Lower leg skin (tissue), 4 donors: ENCODE measurements at regions not wholly inside any gene's neighbourhood (a gene's known extent, or its start where the extent isn't known, plus 50 kb on each side); places are given as distances from the start of the nearest gene placed in this dataset.

Experiments
- DNase-seq, 2 donors: peaks; one replicate each; pipeline ENCODE4 v3.0.0-alpha.2; 2019; ENCODE audit warnings: low spot score in 2 of 2
- H3K4me3 ChIP-seq: fragments of 200-600 bp; sonication (generic); 2 replicates; pipeline ENCODE4 v1.5.1; 2017; ENCODE audit warnings: mild to moderate bottlenecking, low read depth; ENCODE audit not compliant: poor library complexity, severe bottlenecking
- POLR2A ChIP-seq, 2 donors: fragments of 450-650 bp; IDR thresholded peaks; one replicate each; pipeline ENCODE4 v1.6.1; 2016 to 2017; ENCODE audit warnings: antibody characterized with exemption in 2 of 2, mild to moderate bottlenecking in 1 of 2, moderate library complexity in 1 of 2
- WGBS, 2 donors: methylation state at CpG; one replicate each; pipeline ENCODE4 v1.1.5; 2018; 5-methylcytosine and 5-hydroxymethylcytosine counted together
- intact Hi-C: fragments of 100-400 bp; cut with DNase I; formaldehyde crosslinking; loops from one replicate; pipeline ENCODE4 v1.15.0; 2023; ENCODE audit warnings: low total_unique reads
- TF ChIP-seq, protein P1 (sequence below), 3 donors: fragments of 450-650 bp; IDR thresholded peaks; one replicate each; pipeline ENCODE4 v1.5.1; 2016; ENCODE audit warnings: antibody characterized with exemption in 3 of 3, mild to moderate bottlenecking in 3 of 3, moderate library complexity in 2 of 3

DNA sequence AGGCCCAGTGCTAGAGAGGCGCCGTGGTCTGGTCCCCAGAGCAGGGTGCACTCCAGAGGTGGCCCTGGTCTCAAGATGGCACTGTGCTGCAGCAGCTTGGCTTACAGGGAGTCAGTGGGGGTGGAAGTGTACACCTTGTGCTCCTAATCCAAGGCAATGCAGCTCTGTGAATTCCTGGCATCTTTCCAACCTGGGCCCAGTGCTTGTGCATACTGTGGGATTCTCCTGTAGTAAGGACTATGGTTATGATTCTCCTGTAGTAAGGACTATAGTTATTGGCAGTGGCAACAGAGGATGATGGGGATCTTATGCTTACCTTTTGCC, 616.7 kb upstream of the REG3G start:
- intact Hi-C loops = no loop called here
- TF ChIP-seq, protein P1, sequence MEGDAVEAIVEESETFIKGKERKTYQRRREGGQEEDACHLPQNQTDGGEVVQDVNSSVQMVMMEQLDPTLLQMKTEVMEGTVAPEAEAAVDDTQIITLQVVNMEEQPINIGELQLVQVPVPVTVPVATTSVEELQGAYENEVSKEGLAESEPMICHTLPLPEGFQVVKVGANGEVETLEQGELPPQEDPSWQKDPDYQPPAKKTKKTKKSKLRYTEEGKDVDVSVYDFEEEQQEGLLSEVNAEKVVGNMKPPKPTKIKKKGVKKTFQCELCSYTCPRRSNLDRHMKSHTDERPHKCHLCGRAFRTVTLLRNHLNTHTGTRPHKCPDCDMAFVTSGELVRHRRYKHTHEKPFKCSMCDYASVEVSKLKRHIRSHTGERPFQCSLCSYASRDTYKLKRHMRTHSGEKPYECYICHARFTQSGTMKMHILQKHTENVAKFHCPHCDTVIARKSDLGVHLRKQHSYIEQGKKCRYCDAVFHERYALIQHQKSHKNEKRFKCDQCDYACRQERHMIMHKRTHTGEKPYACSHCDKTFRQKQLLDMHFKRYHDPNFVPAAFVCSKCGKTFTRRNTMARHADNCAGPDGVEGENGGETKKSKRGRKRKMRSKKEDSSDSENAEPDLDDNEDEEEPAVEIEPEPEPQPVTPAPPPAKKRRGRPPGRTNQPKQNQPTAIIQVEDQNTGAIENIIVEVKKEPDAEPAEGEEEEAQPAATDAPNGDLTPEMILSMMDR (IDR thresholded peaks at IDR 0.05) = no peak
- no peak for TF ChIP-seq POLR2A (IDR thresholded peaks at IDR 0.05)
- 100% methylated on average over 2 of the region's 2 CpGs for WGBS, 2 donors
- H3K4me3 ChIP-seq = no peak overlapping the region
- DNase-seq = no peak

DNA sequence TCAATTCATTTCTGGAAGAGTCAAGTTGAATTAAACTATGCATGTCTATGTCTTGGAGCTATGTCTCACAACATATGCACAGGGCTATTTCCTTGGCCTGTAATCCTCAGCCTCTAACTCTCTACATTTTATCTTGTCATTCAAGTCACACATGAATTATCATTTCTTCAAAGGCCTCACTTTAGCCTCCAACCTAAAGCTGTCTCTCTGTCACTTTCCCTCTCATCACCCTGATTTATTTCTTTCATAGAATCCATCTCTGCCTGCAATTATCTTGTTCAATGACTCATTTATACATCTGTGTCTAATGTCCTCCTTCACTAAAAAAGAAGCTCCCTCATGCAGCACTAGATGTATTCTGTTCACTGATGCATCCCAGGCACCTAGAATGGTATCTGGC, 614.2 kb upstream of the REG3G start:
- TF ChIP-seq POLR2A (IDR thresholded peaks at IDR 0.05) = no peak
- TF ChIP-seq, protein P1 (IDR thresholded peaks at IDR 0.05) = no peak
- no peak overlapping the region for H3K4me3 ChIP-seq
- no peak for DNase-seq
- intact Hi-C loops = no loop called here

DNA sequence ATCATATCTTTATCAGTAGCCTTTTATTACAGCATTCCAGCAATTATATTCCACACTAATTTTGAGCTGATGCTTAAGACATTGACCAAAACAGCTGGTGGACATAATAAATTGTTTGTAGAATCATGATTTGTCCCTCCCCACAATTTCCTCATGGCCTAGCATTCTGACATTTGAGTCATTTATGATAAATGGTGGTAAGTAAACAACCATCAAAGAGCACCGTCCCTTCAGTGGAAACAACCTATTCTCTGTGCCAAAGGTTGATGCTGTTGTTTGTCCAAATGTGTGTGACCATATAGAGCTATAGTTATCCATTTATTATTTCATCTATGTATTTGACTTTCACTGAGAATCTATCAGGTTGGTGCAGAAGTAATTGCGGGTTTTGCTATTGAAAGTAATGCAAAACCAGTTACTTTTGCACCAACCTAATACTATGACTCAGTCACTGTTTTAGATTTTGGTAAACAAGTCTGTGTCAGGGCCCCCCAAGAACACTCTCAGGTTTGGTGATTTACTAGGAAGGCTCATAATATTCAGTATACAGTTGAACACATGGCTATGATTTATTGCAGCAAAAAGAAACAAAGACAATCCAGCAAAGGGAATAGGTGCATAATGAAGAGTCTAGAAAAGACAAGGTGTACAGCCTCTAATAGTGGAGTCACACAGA, 608.7 kb upstream of the REG3G start:
- WGBS, 2 donors = 72 to 75% methylated on average over 2 of the region's 2 CpGs
- intact Hi-C loops = no loop called here
- H3K4me3 ChIP-seq = no peak overlapping the region
- no peak for DNase-seq
- TF ChIP-seq POLR2A (IDR thresholded peaks at IDR 0.05) = no peak
- TF ChIP-seq, protein P1 (IDR thresholded peaks at IDR 0.05) = no peak

DNA sequence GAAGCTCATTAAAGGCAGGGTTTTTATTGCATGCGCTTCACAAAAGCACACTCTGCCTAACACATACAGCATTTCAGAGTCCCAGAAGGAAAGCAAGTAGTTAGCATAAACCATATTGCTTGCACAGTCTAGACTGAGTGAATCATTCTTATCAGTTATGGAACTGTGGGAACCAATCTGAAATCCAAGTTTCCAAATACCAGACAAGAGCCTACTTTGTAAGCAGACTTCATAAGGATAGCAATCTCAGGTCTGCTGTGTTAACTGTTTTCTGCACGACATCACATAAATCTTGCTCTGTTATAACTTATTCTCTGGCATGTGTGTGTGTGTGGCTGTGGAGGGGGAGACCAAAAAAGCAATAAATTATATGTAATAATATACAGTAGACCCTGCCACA, 608.1 kb upstream of the REG3G start:
- DNase-seq = no peak
- TF ChIP-seq POLR2A (IDR thresholded peaks at IDR 0.05) = no peak
- TF ChIP-seq, protein P1 (IDR thresholded peaks at IDR 0.05) = no peak
- intact Hi-C loops = no loop called here
- no peak overlapping the region for H3K4me3 ChIP-seq
- 30 to 34% methylated on average over 2 of the region's 2 CpGs for WGBS, 2 donors

DNA sequence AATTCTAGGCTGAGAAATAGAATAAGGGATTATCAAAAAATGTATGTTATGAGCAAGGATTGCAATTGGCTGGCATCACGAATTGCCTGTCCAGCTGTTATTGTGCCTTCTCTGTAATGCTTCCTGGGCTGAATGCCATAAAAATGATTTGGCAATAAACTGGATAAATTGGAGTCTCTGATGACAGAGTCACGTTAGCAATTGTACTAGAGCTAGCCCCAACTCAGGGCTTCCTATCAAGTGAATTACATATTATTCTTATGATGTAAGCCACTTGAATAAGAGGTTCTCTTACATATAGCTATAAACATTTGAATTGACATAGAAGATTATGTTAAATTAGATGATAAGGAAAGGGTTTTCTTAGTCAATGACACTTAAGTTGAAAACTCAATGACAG, 607.5 kb upstream of the REG3G start:
- TF ChIP-seq, protein P1 (IDR thresholded peaks at IDR 0.05) = no peak
- no peak for TF ChIP-seq POLR2A (IDR thresholded peaks at IDR 0.05)
- intact Hi-C loops = no loop called here
- DNase-seq = no peak
- H3K4me3 ChIP-seq = no peak overlapping the region
- 13 to 15% methylated on average over 2 of the region's 2 CpGs for WGBS, 2 donors

DNA sequence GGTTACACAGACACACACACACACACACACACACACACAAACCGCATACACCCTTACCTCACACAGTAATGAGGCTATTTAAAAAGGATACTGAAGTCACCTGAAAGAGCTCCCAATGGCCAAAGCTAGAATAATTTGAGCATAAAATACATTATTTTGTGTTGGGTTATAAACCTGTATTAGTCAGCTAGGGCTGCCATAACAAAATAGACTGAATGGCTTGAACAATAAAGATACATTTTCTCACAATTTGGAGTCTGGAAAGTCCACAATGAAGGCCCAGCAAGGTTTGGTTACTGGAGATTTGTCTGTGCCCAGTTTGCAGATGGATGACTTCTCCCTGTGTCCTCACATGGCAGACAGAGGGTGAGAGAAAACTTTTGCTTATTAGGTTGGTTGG, 605.4 kb upstream of the REG3G start:
- no peak for TF ChIP-seq POLR2A (IDR thresholded peaks at IDR 0.05)
- TF ChIP-seq, protein P1 (IDR thresholded peaks at IDR 0.05) = no peak
- intact Hi-C loops = no loop called here
- DNase-seq = no peak
- H3K4me3 ChIP-seq = no peak overlapping the region
- WGBS, 2 donors = 88 to 97% methylated on average over 1 of the region's 1 CpG
